HEK293 (cell line): ENCODE measurements at regions not wholly inside any gene's neighbourhood (a gene's known extent, or its start where the extent isn't known, plus 50 kb on each side); places are given as distances from the start of the nearest gene placed in this dataset.
"Not testable (repeated sequence)": the region's sequence is repeated elsewhere in the genome, so short reads cannot be mapped to it uniquely, and the experiment has no call there.

Experiments used
- CTCF ChIA-PET: fragments of 350-600 bp; formaldehyde crosslinking; extraction: SDS; loops from one replicate; lab custom pipeline; 2021; ENCODE audit warnings: antibody characterized with exemption; lab: Yijun Ruan, JAX
- POLR2A ChIA-PET: fragments of 300-600 bp; formaldehyde crosslinking; extraction: SDS; loops from one replicate; lab custom pipeline; 2020; ENCODE audit warnings: antibody characterized with exemption, inconsistent platforms; lab: Yijun Ruan, JAX
- H3K27ac ChIP-seq: fragments of 200-500 bp; sonication (Bioruptor generic); 2 replicates; pipeline ENCODE4 v1.5.1; 2014; ENCODE audit warnings: low read depth, low read length, control low read depth, inconsistent platforms; ENCODE audit errors: extremely low read depth
- H3K36me3 ChIP-seq, 2 experiments: fragments of 200-500 bp in 1 of 2; sonication (Bioruptor generic) in 1 of 2; 1 replicate in 1 of 2; 2 replicates in 1 of 2; pipeline ENCODE4 v1.5.1; 2014 to 2017; ENCODE audit warnings: inconsistent platforms in 2 of 2, low read length in 2 of 2; ENCODE audit not compliant: control insufficient read depth in 2 of 2, insufficient read depth in 1 of 2
- H3K4me1 ChIP-seq: fragments of 200-500 bp; sonication (Bioruptor generic); 2 replicates; pipeline ENCODE4 v1.5.1; 2014; ENCODE audit warnings: mild to moderate bottlenecking, low read length, inconsistent platforms; ENCODE audit not compliant: control insufficient read depth, insufficient read depth
- H3K4me3 ChIP-seq: 2 replicates; pipeline ENCODE4 v1.5.1; 2011; ENCODE audit warnings: low read depth, mild to moderate bottlenecking, control low read depth, low read length, moderate library complexity
- H3K9me3 ChIP-seq: fragments of 200-500 bp; sonication (Bioruptor generic); 2 replicates; pipeline ENCODE4 v1.5.1; 2014; ENCODE audit warnings: low read depth, low read length, inconsistent platforms; ENCODE audit not compliant: control insufficient read depth, insufficient read depth
- HOXC10 ChIP-seq: sonication (generic); formaldehyde crosslinking; IDR thresholded peaks from 2 replicates; pipeline ENCODE4 v1.8.1; 2023; ENCODE audit warnings: mild to moderate bottlenecking, missing genetic modification reagents
- KLF8 ChIP-seq: fragments of 450-650 bp; formaldehyde crosslinking; IDR thresholded peaks from 2 replicates; pipeline ENCODE4 v1.5.1; 2016; ENCODE audit warnings: missing biosample characterization, missing genetic modification characterization
- YY2 ChIP-seq: fragments of 450-650 bp; formaldehyde crosslinking; IDR thresholded peaks from 2 replicates; pipeline ENCODE4 v1.5.1; 2016; ENCODE audit warnings: missing biosample characterization, missing genetic modification characterization
- ZNF112 ChIP-seq: fragments of 450-650 bp; formaldehyde crosslinking; IDR thresholded peaks from 2 replicates; pipeline ENCODE4 v1.5.0; 2017; ENCODE audit warnings: missing biosample characterization, missing genetic modification characterization
- ZNF174 ChIP-seq: fragments of 450-650 bp; formaldehyde crosslinking; IDR thresholded peaks from 2 replicates; pipeline ENCODE4 v1.5.0; 2017; ENCODE audit warnings: missing biosample characterization, mild to moderate bottlenecking, missing genetic modification characterization
- ZNF184 ChIP-seq: fragments of 450-650 bp; IDR thresholded peaks from 2 replicates; pipeline ENCODE4 v1.5.1; 2018; ENCODE audit warnings: missing biosample characterization, mild to moderate bottlenecking, missing genetic modification characterization
- ZNF214 ChIP-seq: fragments of 450-650 bp; formaldehyde crosslinking; IDR thresholded peaks from 2 replicates; pipeline ENCODE4 v1.5.1; 2017; ENCODE audit warnings: missing biosample characterization, mild to moderate bottlenecking, missing genetic modification characterization, borderline replicate concordance
- ZNF223 ChIP-seq: fragments of 450-650 bp; formaldehyde crosslinking; IDR thresholded peaks from 2 replicates; pipeline ENCODE4 v1.5.1; 2016; ENCODE audit warnings: missing biosample characterization, missing genetic modification characterization
- ZNF600 ChIP-seq: fragments of 450-650 bp; formaldehyde crosslinking; IDR thresholded peaks from 2 replicates; pipeline ENCODE4 v1.5.1; 2016; ENCODE audit warnings: missing biosample characterization, missing genetic modification characterization
- ZNF654 ChIP-seq: fragments of 450-650 bp; formaldehyde crosslinking; IDR thresholded peaks from 2 replicates; pipeline ENCODE4 v1.5.1; 2016; ENCODE audit warnings: low read depth, missing biosample characterization, missing genetic modification characterization
- ZNF707 ChIP-seq: fragments of 450-650 bp; formaldehyde crosslinking; IDR thresholded peaks from 2 replicates; pipeline ENCODE4 v1.5.1; 2016; ENCODE audit warnings: missing biosample characterization, missing genetic modification characterization
- ZNF837 ChIP-seq: fragments of 450-650 bp; formaldehyde crosslinking; IDR thresholded peaks from 2 replicates; pipeline ENCODE4 v1.5.1; 2016; ENCODE audit warnings: missing biosample characterization, missing genetic modification characterization
- TF ChIP-seq, protein P1 (sequence below): fragments of 450-650 bp; formaldehyde crosslinking; IDR thresholded peaks from 2 replicates; pipeline ENCODE4; 2016; ENCODE audit warnings: missing biosample characterization, missing genetic modification characterization
- TF ChIP-seq, protein P2 (sequence below): fragments of 450-650 bp; formaldehyde crosslinking; conservative IDR thresholded peaks from 2 replicates; pipeline ENCODE4 v1.5.1; 2016; ENCODE audit warnings: low read depth, missing biosample characterization, missing genetic modification characterization

DNA sequence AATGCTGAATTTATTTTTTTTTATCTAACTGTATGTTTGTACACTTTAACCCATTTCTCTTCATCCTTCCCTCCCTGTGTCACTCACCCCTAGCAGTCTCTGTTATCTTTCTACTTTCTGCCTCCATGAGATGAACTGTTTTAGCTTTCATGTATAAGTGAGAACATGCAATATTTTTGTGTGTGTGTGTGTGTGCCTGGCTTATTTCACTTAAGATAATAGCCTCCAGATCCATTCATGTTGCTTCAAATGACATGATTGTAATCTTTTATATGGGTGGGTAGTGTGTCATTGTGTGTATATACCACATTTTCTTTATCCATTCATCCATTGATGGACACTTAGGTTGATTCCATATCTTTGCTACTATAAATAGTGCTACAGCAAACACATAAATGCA is 1023.9 kb downstream of the TLE1 start:
- POLR2A ChIA-PET, result no interaction called here

DNA sequence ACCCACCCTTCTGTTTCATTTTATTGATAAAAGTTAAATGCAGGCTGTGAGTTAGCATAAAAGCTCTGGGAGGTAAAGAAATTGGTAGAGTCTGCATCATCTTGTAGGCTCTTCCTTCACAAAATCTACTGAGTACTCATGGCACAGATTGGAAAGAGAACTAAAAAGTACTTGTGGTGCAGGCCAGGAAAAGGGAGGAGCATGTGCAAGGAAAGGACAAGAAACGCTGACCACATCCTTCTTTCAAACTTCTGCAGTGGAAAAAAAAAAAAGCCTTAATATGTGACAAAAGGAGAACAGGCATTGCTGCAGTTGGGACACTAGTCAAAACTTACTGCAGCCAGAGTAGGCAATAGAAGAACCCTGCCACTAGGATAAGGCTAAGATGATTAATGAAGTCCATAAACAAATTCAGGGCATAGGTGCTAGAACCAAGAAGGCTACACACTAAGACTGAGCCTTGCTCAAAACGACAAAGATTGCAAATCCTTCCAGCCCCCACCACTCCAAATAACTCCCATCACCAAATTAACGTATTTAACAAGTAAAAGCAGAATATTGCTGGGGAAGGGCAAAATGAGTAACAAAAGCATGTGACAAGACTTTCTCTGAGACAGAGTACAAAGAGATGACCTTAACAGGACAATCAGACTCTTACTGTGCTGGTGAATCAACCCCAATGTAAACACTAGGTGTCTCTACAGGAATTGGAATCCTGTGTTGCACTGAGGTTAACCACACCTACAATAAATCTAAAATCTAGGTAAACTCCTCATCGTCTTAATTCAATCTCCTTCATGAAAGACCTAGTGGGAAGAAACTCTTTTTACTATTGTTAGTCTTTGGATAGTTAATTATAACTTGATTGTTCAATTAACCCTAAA is 1024.8 kb downstream of the TLE1 start:
- no peak overlapping the region for H3K27ac ChIP-seq
- no peak overlapping the region for H3K4me3 ChIP-seq
- H3K9me3 ChIP-seq, result no peaks in the 10 kb centered on the region
- ChIA-PET POLR2A (no interaction called here), CTCF (no interaction called here)
- no peaks in the 10 kb centered on the region for H3K36me3 ChIP-seq
- no peaks in the 10 kb centered on the region for H3K4me1 ChIP-seq
- TF ChIP-seq ZNF654 (tag by site-specific recombination), result 0 out of 2 replicates have a peak, but pooled peaks have one; percentile 10
- TF ChIP-seq HOXC10 (CRISPR knock-in tag), result no peak

More for the DNA sequence above, 1023.9 kb downstream of the TLE1 start:
- CTCF ChIA-PET, result no interaction called here
- Histone ChIP-seq H3K36me3 (no peaks in the 10 kb centered on the region), H3K9me3 (no peaks in the 10 kb centered on the region), H3K27ac (no peak overlapping the region), H3K4me3 (no peak overlapping the region), H3K4me1 (no peaks in the 10 kb centered on the region)
- no peak for TF ChIP-seq ZNF174 (tag by site-specific recombination)
- TF ChIP-seq ZNF600 (tag by site-specific recombination), result no peak
- TF ChIP-seq, protein P1, sequence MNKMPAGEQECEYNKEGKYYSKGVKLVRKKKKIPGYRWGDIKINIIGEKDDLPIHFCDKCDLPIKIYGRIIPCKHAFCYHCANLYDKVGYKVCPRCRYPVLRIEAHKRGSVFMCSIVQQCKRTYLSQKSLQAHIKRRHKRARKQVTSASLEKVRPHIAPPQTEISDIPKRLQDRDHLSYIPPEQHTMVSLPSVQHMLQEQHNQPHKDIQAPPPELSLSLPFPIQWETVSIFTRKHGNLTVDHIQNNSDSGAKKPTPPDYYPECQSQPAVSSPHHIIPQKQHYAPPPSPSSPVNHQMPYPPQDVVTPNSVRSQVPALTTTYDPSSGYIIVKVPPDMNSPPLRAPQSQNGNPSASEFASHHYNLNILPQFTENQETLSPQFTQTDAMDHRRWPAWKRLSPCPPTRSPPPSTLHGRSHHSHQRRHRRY (tag by site-specific recombination), result no peak
- no peak for TF ChIP-seq ZNF707 (tag by site-specific recombination)
- no peak for TF ChIP-seq ZNF223
- no peak for TF ChIP-seq KLF8
- TF ChIP-seq ZNF112 (tag by site-specific recombination), result no peak
- no peak for TF ChIP-seq YY2
- TF ChIP-seq, protein P2, sequence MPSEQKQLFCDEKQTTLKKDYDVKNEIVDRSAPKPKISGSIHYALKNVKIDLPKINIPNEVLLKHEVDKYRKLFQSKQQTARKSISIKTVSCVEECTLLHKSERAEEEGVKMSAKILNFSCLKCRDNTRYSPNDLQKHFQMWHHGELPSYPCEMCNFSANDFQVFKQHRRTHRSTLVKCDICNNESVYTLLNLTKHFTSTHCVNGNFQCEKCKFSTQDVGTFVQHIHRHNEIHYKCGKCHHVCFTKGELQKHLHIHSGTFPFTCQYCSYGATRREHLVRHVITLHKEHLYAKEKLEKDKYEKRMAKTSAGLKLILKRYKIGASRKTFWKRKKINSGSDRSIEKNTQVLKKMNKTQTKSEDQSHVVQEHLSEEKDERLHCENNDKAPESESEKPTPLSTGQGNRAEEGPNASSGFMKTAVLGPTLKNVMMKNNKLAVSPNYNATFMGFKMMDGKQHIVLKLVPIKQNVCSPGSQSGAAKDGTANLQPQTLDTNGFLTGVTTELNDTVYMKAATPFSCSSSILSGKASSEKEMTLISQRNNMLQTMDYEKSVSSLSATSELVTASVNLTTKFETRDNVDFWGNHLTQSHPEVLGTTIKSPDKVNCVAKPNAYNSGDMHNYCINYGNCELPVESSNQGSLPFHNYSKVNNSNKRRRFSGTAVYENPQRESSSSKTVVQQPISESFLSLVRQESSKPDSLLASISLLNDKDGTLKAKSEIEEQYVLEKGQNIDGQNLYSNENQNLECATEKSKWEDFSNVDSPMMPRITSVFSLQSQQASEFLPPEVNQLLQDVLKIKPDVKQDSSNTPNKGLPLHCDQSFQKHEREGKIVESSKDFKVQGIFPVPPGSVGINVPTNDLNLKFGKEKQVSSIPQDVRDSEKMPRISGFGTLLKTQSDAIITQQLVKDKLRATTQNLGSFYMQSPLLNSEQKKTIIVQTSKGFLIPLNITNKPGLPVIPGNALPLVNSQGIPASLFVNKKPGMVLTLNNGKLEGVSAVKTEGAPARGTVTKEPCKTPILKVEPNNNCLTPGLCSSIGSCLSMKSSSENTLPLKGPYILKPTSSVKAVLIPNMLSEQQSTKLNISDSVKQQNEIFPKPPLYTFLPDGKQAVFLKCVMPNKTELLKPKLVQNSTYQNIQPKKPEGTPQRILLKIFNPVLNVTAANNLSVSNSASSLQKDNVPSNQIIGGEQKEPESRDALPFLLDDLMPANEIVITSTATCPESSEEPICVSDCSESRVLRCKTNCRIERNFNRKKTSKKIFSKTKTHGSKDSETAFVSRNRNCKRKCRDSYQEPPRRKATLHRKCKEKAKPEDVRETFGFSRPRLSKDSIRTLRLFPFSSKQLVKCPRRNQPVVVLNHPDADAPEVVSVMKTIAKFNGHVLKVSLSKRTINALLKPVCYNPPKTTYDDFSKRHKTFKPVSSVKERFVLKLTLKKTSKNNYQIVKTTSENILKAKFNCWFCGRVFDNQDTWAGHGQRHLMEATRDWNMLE, result no peak
- no peak for TF ChIP-seq ZNF214 (tag by site-specific recombination)
- TF ChIP-seq ZNF184 (tag by site-specific recombination), result no peak
- no peak for TF ChIP-seq ZNF837

DNA sequence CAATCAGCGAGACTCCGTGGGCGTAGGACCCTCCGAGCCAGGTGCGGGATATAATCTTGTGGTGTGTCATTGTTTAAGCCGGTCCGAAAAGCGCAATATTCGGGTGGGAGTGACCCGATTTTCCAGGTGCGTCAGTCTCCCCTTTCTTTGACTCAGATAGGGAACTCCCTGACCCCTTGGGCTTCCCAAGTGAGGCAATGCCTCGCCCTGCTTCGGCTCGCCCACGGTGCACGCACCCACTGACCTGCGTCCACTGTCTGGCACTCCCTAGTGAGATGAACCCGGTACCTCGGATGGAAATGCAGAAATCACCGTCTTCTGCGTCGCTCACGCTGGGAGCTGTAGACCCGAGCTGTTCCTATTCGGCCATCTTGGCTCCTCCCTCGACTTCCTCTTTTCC is 1029.6 kb downstream of the TLE1 start:
- CTCF ChIA-PET, H3K36me3 ChIP-seq, H3K4me1 ChIP-seq, H3K4me3 ChIP-seq, POLR2A ChIA-PET, H3K27ac ChIP-seq, H3K9me3 ChIP-seq: not testable (repeated sequence)
